HCT116 (cell line): ENCODE measurements at regions not wholly inside any gene's neighbourhood (a gene's known extent, or its start where the extent isn't known, plus 50 kb on each side); places are given as distances from the start of the nearest gene placed in this dataset.

Source experiments
- CBX3 ChIP-seq: IDR thresholded peaks from 2 replicates; pipeline ENCODE4 v1.6.1; 2012; ENCODE audit warnings: low read depth
- EZH2 ChIP-seq: fragments of 200-600 bp; sonication (generic); IDR thresholded peaks from 2 replicates; pipeline ENCODE4 v1.6.1; 2017; ENCODE audit warnings: antibody characterized with exemption, mixed run types
- EZH2phosphoT487 ChIP-seq: fragments of 200-600 bp; IDR thresholded peaks from 2 replicates; pipeline ENCODE4 v1.6.1; 2018; ENCODE audit warnings: antibody characterized with exemption, borderline replicate concordance
- JUND ChIP-seq: IDR thresholded peaks from 2 replicates; pipeline ENCODE4 v1.6.1; 2012
- POLR2A ChIP-seq: IDR thresholded peaks from 2 replicates; pipeline ENCODE4 v1.7.0; 2011; ENCODE audit warnings: borderline replicate concordance; ENCODE audit not compliant: insufficient read depth, insufficient read length; ENCODE audit errors: extremely low read depth
- POLR2AphosphoS5 ChIP-seq: IDR thresholded peaks from 2 replicates; pipeline ENCODE4 v1.6.1; 2011; ENCODE audit warnings: mild to moderate bottlenecking, low read depth, low read length, moderate library complexity
- RAD21 ChIP-seq: IDR thresholded peaks from 2 replicates; pipeline ENCODE4 v1.6.1; 2012; ENCODE audit warnings: low read depth, mild to moderate bottlenecking
- TF ChIP-seq, protein P1 (sequence below): IDR thresholded peaks from 2 replicates; pipeline ENCODE4 v1.6.1; 2012; ENCODE audit warnings: low read depth
- TF ChIP-seq, protein P2 (sequence below), 3 experiments: fragments of 200-600 bp in 1 of 3; sonication (generic) in 1 of 3; IDR thresholded peaks in 2 of 3; conservative IDR thresholded peaks in 1 of 3; 2 replicates each; pipeline ENCODE4 v1.5.1; 2012 to 2017; ENCODE audit warnings: low read depth in 2 of 3, low read length in 2 of 3, antibody characterized with exemption in 1 of 3, borderline replicate concordance in 1 of 3, control low read depth in 1 of 3, mild to moderate bottlenecking in 1 of 3, mixed read lengths in 1 of 3, mixed run types in 1 of 3, moderate library complexity in 1 of 3; ENCODE audit not compliant: insufficient read depth in 1 of 3
- TF ChIP-seq, protein P3 (sequence below): IDR thresholded peaks from 2 replicates; pipeline ENCODE4 v1.6.1; 2012

DNA sequence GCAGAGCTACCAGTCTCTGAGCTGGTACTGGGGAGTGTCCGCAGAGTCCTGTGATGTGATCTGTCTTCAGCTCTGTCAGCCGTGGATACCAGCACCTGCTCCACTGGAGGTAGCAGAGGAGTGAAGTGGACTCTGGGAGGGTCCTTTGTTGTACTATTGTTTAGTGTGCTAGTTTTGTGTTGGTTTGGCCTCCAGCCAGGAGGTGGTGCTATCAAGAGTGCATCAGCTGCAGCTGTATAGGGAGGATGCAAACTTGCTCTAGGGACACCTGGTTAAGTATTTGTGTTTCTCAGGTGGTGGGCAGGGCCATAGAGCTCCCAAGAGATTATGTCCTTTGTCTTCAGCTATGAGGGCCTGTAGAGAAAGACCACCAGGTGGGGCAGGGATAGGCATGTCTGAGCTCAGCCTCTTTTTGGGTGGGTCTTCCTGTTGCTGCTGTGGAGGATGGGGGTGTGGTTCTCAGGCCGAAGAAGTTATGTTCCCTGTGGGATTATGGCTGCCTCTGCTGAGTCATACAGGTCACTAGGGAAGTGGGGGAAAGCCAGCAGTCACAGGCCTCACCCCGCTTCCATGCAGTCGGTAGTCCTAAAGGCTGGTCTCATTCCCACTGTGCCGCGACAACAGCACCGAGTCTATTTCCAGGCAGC, 443.2 kb upstream of the TBL1XR1 start:
- TF ChIP-seq, protein P1, sequence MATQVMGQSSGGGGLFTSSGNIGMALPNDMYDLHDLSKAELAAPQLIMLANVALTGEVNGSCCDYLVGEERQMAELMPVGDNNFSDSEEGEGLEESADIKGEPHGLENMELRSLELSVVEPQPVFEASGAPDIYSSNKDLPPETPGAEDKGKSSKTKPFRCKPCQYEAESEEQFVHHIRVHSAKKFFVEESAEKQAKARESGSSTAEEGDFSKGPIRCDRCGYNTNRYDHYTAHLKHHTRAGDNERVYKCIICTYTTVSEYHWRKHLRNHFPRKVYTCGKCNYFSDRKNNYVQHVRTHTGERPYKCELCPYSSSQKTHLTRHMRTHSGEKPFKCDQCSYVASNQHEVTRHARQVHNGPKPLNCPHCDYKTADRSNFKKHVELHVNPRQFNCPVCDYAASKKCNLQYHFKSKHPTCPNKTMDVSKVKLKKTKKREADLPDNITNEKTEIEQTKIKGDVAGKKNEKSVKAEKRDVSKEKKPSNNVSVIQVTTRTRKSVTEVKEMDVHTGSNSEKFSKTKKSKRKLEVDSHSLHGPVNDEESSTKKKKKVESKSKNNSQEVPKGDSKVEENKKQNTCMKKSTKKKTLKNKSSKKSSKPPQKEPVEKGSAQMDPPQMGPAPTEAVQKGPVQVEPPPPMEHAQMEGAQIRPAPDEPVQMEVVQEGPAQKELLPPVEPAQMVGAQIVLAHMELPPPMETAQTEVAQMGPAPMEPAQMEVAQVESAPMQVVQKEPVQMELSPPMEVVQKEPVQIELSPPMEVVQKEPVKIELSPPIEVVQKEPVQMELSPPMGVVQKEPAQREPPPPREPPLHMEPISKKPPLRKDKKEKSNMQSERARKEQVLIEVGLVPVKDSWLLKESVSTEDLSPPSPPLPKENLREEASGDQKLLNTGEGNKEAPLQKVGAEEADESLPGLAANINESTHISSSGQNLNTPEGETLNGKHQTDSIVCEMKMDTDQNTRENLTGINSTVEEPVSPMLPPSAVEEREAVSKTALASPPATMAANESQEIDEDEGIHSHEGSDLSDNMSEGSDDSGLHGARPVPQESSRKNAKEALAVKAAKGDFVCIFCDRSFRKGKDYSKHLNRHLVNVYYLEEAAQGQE: no peak
- no peak for TF ChIP-seq EZH2phosphoT487
- no peak for TF ChIP-seq POLR2A
- TF ChIP-seq EZH2: no peak
- TF ChIP-seq CBX3: no peak
- TF ChIP-seq, protein P2, sequence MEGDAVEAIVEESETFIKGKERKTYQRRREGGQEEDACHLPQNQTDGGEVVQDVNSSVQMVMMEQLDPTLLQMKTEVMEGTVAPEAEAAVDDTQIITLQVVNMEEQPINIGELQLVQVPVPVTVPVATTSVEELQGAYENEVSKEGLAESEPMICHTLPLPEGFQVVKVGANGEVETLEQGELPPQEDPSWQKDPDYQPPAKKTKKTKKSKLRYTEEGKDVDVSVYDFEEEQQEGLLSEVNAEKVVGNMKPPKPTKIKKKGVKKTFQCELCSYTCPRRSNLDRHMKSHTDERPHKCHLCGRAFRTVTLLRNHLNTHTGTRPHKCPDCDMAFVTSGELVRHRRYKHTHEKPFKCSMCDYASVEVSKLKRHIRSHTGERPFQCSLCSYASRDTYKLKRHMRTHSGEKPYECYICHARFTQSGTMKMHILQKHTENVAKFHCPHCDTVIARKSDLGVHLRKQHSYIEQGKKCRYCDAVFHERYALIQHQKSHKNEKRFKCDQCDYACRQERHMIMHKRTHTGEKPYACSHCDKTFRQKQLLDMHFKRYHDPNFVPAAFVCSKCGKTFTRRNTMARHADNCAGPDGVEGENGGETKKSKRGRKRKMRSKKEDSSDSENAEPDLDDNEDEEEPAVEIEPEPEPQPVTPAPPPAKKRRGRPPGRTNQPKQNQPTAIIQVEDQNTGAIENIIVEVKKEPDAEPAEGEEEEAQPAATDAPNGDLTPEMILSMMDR (IDR thresholded peaks at IDR 0.05 in 2 of 3, conservative IDR thresholded peaks at IDR 0.05 in 1 of 3; ENCODE audit: borderline replicate concordance in 1 of 3, insufficient read depth in 1 of 3, low read depth in 2 of 3, low read length in 2 of 3): 0 out of 6 replicates have a peak, but pooled peaks of 1 of the 3 experiments have one; percentile 13
- TF ChIP-seq RAD21: no peak
- TF ChIP-seq POLR2AphosphoS5: no peak
- TF ChIP-seq, protein P3, sequence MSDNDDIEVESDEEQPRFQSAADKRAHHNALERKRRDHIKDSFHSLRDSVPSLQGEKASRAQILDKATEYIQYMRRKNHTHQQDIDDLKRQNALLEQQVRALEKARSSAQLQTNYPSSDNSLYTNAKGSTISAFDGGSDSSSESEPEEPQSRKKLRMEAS: no peak
- no peak for TF ChIP-seq JUND
